BE2C (cell line): ENCODE measurements at regions not wholly inside any gene's neighbourhood (a gene's known extent, or its start where the extent isn't known, plus 50 kb on each side); places are given as distances from the start of the nearest gene placed in this dataset.

Experiments used
- DNase-seq: peaks from one replicate; pipeline ENCODE4 v3.0.0-alpha.2; 2020
- H3K27me3 ChIP-seq: fragments of 250-450 bp; sonication (Bioruptor Pico); 2 replicates; pipeline ENCODE4 v1.5.1; 2020; ENCODE audit warnings: mild to moderate bottlenecking
- H3K36me3 ChIP-seq: fragments of 250-450 bp; sonication (Bioruptor Pico); 2 replicates; pipeline ENCODE4 v1.5.1; 2020; ENCODE audit warnings: mild to moderate bottlenecking
- H3K4me1 ChIP-seq: fragments of 250-450 bp; sonication (Bioruptor Pico); 2 replicates; pipeline ENCODE4 v1.5.1; 2020
- H3K4me3 ChIP-seq: 2 replicates; pipeline ENCODE4 v1.5.1; 2011; ENCODE audit warnings: low read depth, low read length
- H3K9me3 ChIP-seq: fragments of 250-450 bp; sonication (Bioruptor Pico); 2 replicates; pipeline ENCODE4 v1.5.1; 2020
- CTCF ChIP-seq: IDR thresholded peaks from 2 replicates; pipeline ENCODE4 v1.5.1; 2012; ENCODE audit warnings: mild to moderate bottlenecking, low read depth, low read length

DNA sequence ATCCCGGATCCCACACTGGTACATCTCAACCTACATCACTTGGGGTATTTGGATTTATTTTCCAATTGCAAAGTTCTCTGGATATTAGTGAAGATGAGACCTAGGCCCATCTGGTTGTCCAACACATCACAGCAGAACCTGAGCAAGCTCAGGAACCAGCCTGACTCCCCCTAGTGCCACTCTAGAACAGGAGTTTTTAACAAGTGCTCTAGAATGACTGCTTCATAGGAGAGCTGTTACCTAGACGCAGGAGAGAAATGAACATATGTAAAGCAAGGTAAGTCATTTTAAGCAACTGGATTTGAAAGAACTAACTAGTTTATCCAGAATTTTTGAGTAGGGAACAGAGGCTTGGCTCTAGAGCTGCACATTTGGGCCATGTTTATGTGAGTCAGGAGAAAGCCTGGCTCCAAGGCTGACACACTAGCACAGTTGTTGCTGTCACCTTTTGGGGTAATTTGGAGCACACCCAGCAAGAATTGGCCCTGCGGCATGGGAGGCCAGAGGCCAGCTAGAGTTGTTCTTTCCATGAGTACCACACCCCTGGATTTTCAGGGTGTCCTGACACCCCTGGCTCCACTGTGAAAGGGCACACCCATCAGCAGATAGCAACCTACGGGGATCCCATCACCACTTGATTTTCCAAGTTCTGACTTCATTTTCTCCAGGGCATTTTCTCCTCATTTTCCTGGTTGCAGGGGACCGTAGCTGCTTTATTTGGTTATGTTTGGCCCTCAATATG is 110.9 kb upstream of the LPAR1 start:
- peak; percentile 49 for TF ChIP-seq CTCF
- no peak for DNase-seq

GRCh38 chr9:111148052-111149017 is 110.1 kb upstream of the LPAR1 start:
- H3K36me3 ChIP-seq: no peaks in the 10 kb centered on the region
- peaks cover 21% of the 10 kb centered on the region for H3K4me1 ChIP-seq
- no peaks in the 10 kb centered on the region for H3K27me3 ChIP-seq
- TF ChIP-seq CTCF: no peak
- peak overlapping the region; percentile 25 for H3K4me3 ChIP-seq
- peak; percentile 28 for DNase-seq
- no peaks in the 10 kb centered on the region for H3K9me3 ChIP-seq

More for the DNA sequence above, 110.9 kb upstream of the LPAR1 start:
- Histone ChIP-seq H3K27me3 (no peaks in the 10 kb centered on the region), H3K36me3 (no peaks in the 10 kb centered on the region), H3K9me3 (no peaks in the 10 kb centered on the region), H3K4me1 (peaks cover 21% of the 10 kb centered on the region), H3K4me3 (no peak overlapping the region)

GRCh38 chr9:111147041-111147440 is 108.8 kb upstream of the LPAR1 start:
- H3K4me1 ChIP-seq: peaks cover 21% of the 10 kb centered on the region
- no peak for DNase-seq
- H3K4me3 ChIP-seq: no peak overlapping the region
- TF ChIP-seq CTCF: no peak
- H3K9me3 ChIP-seq: no peaks in the 10 kb centered on the region
- H3K27me3 ChIP-seq: no peaks in the 10 kb centered on the region
- H3K36me3 ChIP-seq: no peaks in the 10 kb centered on the region

DNA sequence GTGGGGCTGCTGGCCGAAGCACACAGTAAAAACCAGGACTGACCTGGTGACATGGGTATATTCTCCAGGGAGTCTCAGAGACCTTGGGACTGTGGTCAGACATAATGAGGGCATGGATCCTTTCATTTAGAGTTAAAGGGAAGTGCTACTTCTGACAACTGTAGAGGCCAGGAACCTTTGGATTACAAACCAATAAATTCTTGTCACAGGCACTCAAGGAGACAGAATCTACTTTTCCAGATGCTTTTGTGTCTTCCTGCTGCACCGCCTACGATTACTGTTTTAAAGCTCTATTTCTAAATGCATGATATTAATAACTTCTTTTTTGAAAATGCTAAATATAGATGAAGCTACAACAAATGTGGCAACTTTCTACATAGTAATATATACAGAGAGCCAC is 106.5 kb upstream of the LPAR1 start:
- DNase-seq: no peak
- H3K27me3 ChIP-seq: no peaks in the 10 kb centered on the region
- no peak for TF ChIP-seq CTCF
- no peaks in the 10 kb centered on the region for H3K36me3 ChIP-seq
- no peak overlapping the region for H3K4me3 ChIP-seq
- H3K4me1 ChIP-seq: peaks cover 21% of the 10 kb centered on the region
- no peaks in the 10 kb centered on the region for H3K9me3 ChIP-seq

DNA sequence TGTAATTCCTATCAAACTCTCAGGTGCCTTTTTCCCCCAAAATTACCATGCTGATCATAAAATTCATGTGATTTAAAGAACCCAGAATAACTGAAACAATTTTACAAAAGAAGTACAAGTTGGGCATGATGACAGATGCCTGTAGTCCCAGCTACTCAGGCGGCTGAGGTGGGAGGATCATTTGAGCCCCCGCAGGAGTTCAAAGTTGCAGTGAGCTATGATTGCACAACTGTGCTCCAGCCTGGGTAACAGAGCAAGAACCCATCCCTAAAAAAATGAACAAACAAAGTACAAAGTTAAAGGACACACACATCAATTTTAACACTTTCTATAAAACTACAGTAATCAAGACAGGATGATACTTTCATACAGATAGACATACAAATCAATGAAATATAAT is 97.9 kb upstream of the LPAR1 start:
- no peaks in the 10 kb centered on the region for H3K4me1 ChIP-seq
- no peak for TF ChIP-seq CTCF
- no peaks in the 10 kb centered on the region for H3K27me3 ChIP-seq
- no peak for DNase-seq
- no peaks in the 10 kb centered on the region for H3K36me3 ChIP-seq
- H3K9me3 ChIP-seq: no peaks in the 10 kb centered on the region; the same call in 1 of the 2 replicates
- no peak overlapping the region for H3K4me3 ChIP-seq
